ENCODE measurements at regions not wholly inside any gene's neighbourhood (a gene's known extent, or its start where the extent isn't known, plus 50 kb on each side); places are given as distances from the start of the nearest gene placed in this dataset.
"Not testable (repeated sequence)": the region's sequence is repeated elsewhere in the genome, so short reads cannot be mapped to it uniquely, and the experiment has no call there.

DNA sequence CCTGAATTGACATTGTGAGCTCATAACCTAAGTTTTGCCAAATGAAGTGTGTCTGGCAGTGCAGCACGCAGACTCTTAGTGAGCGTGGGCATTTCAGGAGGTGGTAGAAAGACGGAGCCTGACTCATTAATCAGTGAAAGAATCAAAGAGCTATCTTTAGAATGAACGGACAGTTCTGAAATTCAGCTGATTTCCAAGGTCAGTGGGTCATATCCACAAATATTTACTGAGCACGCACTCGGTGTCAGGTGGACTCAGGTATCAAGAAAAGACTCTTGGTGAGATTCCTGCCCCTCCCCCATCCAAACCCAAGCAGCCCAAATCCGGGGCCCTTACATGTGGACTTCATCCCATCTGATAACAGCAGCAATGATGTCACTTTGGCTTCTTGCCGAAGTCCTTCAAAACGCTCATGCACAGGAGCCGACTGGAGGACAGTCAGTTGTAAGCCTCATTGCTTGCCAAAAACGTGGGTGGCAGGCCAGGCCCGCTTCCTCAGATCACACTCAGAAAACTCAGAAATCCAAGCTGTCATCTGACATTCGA lies 185.8 kb downstream of the HS3ST3A1 start:
- Histone ChIP-seq H3K9me3 (ENCODE audit: control insufficient read depth, insufficient read depth, low read length) (no peaks in the 10 kb centered on the region), H3K4me1 (ENCODE audit: control insufficient read depth, insufficient read depth, low read length) (no peaks in the 10 kb centered on the region), H3K27me3 (ENCODE audit: control insufficient read depth, insufficient read depth, low read length) (no peaks in the 10 kb centered on the region), H3K4me3 (ENCODE audit: low read length) (no peak overlapping the region), H3K36me3 (ENCODE audit: control insufficient read depth, insufficient read depth, low read length) (no peaks in the 10 kb centered on the region), H3K27ac (ENCODE audit: low read length) (no peak overlapping the region)
- Mint-ChIP-seq H3K9me3 (peaks cover 0 to 2% of the 10 kb centered on the region in 2 donors), H3K27me3 (ENCODE audit: low read depth in 2 of 2) (peaks cover 0 to 15% of the 10 kb centered on the region in 2 donors), H3K4me1 (no peaks in the 10 kb centered on the region), H3K4me3 (no peak overlapping the region), H3K36me3 (no peaks in the 10 kb centered on the region), H3K27ac (no peak overlapping the region)
- ATAC-seq (no peak), DNase-seq (no peak)
- WGBS (ENCODE audit: insufficient coverage), result 41% methylated on average over 13 of the region's 13 CpGs
- intact Hi-C loops (cut with micrococcal nuclease), result no loop called here
- TF ChIP-seq, protein P1, sequence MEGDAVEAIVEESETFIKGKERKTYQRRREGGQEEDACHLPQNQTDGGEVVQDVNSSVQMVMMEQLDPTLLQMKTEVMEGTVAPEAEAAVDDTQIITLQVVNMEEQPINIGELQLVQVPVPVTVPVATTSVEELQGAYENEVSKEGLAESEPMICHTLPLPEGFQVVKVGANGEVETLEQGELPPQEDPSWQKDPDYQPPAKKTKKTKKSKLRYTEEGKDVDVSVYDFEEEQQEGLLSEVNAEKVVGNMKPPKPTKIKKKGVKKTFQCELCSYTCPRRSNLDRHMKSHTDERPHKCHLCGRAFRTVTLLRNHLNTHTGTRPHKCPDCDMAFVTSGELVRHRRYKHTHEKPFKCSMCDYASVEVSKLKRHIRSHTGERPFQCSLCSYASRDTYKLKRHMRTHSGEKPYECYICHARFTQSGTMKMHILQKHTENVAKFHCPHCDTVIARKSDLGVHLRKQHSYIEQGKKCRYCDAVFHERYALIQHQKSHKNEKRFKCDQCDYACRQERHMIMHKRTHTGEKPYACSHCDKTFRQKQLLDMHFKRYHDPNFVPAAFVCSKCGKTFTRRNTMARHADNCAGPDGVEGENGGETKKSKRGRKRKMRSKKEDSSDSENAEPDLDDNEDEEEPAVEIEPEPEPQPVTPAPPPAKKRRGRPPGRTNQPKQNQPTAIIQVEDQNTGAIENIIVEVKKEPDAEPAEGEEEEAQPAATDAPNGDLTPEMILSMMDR (IDR thresholded peaks at IDR 0.05), result no peak

DNA sequence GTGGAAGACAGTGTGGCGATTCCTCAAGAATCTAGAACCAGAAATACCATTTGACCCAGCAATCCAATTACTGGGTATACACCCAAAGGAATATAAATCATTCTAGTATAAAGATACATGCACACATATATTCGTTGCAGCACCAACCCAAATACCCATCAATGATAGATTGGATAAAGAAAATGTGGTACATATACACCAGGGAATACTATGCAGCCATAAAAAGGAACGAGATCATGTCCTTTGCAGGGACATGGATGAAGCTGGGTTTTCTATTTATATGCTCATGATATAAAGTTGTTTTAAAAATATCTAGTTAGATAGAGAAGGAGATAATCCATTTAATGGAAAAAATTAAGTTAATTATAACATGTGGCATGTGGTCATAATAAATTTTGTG lies 186.5 kb downstream of the HS3ST3A1 start:
- H3K27ac Mint-ChIP-seq, result not testable (repeated sequence)

DNA sequence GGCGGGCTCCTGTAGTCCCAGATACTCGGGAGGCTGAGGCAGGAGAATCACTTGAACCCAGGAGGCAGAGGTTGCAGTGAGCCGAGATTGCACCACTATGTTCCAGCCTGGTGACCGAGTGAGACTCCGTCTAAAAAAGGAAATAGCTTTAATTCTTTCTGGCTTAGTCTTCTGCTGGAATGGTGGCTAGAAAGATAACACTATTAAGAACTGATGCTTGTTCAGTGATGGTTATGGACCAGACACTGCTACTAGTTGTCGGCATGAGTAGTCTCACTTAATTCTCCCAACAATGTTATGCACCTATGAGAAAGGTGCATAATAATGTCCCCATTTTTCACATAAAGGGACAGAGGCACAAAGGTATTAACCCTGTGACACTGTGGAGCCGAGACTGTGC lies 188.7 kb downstream of the HS3ST3A1 start:
- intact Hi-C loops (cut with micrococcal nuclease), result no loop called here

More for the DNA sequence above, 186.5 kb downstream of the HS3ST3A1 start:
- H3K9me3 ChIP-seq (ENCODE audit: control insufficient read depth, insufficient read depth, low read length); H3K4me1 ChIP-seq (ENCODE audit: control insufficient read depth, insufficient read depth, low read length); H3K4me1 Mint-ChIP-seq; H3K36me3 Mint-ChIP-seq; H3K9me3 Mint-ChIP-seq; ATAC-seq; H3K4me3 Mint-ChIP-seq; H3K27ac ChIP-seq (ENCODE audit: low read length); H3K27me3 ChIP-seq (ENCODE audit: control insufficient read depth, insufficient read depth, low read length); intact Hi-C loops (cut with micrococcal nuclease); DNase-seq; H3K36me3 ChIP-seq (ENCODE audit: control insufficient read depth, insufficient read depth, low read length); H3K4me3 ChIP-seq (ENCODE audit: low read length): not testable (repeated sequence)
- H3K27me3 Mint-ChIP-seq (ENCODE audit: low read depth in 2 of 2), result peaks cover 0 to 11% of the 10 kb centered on the region in 2 donors
- WGBS (ENCODE audit: insufficient coverage), result 85% methylated on average over 2 of the region's 3 CpGs

DNA sequence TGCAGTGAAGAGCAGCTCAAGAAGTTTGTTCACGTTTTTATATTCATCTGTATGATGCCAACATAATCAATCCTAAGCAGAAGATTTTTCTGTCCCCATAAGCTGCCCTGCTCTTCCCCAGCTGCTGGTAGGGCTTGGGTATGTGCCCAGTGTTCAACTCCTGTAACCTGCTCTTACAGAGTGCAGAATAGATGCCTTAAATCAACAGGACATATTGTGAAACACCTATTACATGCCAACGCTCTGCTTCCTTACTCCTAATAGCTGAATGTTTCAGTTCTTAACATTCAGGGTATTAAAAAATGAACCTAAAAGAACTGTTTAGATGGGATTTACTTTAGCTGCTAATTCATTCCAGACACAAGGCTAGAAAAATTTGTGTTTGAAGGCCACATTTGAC lies 190.9 kb downstream of the HS3ST3A1 start:
- Histone ChIP-seq H3K27me3 (ENCODE audit: control insufficient read depth, insufficient read depth, low read length) (no peaks in the 10 kb centered on the region), H3K27ac (ENCODE audit: low read length) (no peak overlapping the region), H3K9me3 (ENCODE audit: control insufficient read depth, insufficient read depth, low read length) (no peaks in the 10 kb centered on the region), H3K4me3 (ENCODE audit: low read length) (no peak overlapping the region), H3K36me3 (ENCODE audit: control insufficient read depth, insufficient read depth, low read length) (no peaks in the 10 kb centered on the region), H3K4me1 (ENCODE audit: control insufficient read depth, insufficient read depth, low read length) (no peaks in the 10 kb centered on the region)
- peaks cover 0 to 4% of the 10 kb centered on the region in 2 donors for H3K9me3 Mint-ChIP-seq
- H3K27ac Mint-ChIP-seq, result no peak overlapping the region
- intact Hi-C loops (cut with micrococcal nuclease), result no loop called here
- TF ChIP-seq, protein P1 (IDR thresholded peaks at IDR 0.05), result no peak
- no peaks in the 10 kb centered on the region for H3K36me3 Mint-ChIP-seq
- peaks cover 0 to 7% of the 10 kb centered on the region in 2 donors for H3K27me3 Mint-ChIP-seq (ENCODE audit: low read depth in 2 of 2)
- WGBS (ENCODE audit: insufficient coverage), result 0% methylated on average over 1 of the region's 2 CpGs
- DNase-seq (no peak), ATAC-seq (no peak)
- H3K4me3 Mint-ChIP-seq, result no peak overlapping the region
- no peaks in the 10 kb centered on the region for H3K4me1 Mint-ChIP-seq

More for the DNA sequence above, 188.7 kb downstream of the HS3ST3A1 start:
- no peaks in the 10 kb centered on the region for H3K36me3 ChIP-seq (ENCODE audit: control insufficient read depth, insufficient read depth, low read length)
- ATAC-seq, result no peak
- no peaks in the 10 kb centered on the region for H3K9me3 ChIP-seq (ENCODE audit: control insufficient read depth, insufficient read depth, low read length)
- Mint-ChIP-seq H3K27me3 (ENCODE audit: low read depth in 2 of 2) (peaks cover 0 to 8% of the 10 kb centered on the region in 2 donors), H3K4me3 (no peak overlapping the region), H3K9me3 (peaks cover 0 to 6% of the 10 kb centered on the region in 2 donors), H3K4me1 (no peaks in the 10 kb centered on the region), H3K27ac (no peak overlapping the region), H3K36me3 (no peaks in the 10 kb centered on the region)
- no peak for DNase-seq
- TF ChIP-seq, protein P1 (IDR thresholded peaks at IDR 0.05), result no peak
- H3K4me3 ChIP-seq (ENCODE audit: low read length), result no peak overlapping the region
- 92% methylated on average over 6 of the region's 7 CpGs for WGBS (ENCODE audit: insufficient coverage)
- no peaks in the 10 kb centered on the region for H3K4me1 ChIP-seq (ENCODE audit: control insufficient read depth, insufficient read depth, low read length)
- H3K27ac ChIP-seq (ENCODE audit: low read length), result no peak overlapping the region
- H3K27me3 ChIP-seq (ENCODE audit: control insufficient read depth, insufficient read depth, low read length), result no peaks in the 10 kb centered on the region

Measured in natural killer cell (primary cell).